Breast epithelium (tissue), 4 donors: ENCODE measurements at regions not wholly inside any gene's neighbourhood (a gene's known extent, or its start where the extent isn't known, plus 50 kb on each side); places are given as distances from the start of the nearest gene placed in this dataset.
"Not testable (repeated sequence)": the region's sequence is repeated elsewhere in the genome, so short reads cannot be mapped to it uniquely, and the experiment has no call there.

ENCODE experiments used
- DNase-seq, 2 donors: peaks; one replicate each; pipeline ENCODE4 v3.0.0-alpha.2; 2019; ENCODE audit warnings: low spot score in 2 of 2
- H3K27ac ChIP-seq, 2 donors: fragments of 200-600 bp; sonication (generic) in 1 of 2; one replicate each; pipeline ENCODE4 v1.5.1; 2016 to 2019; ENCODE audit warnings: mild to moderate bottlenecking in 1 of 2
- H3K27me3 ChIP-seq, 2 donors: fragments of 200-600 bp; sonication (generic) in 1 of 2; one replicate each; pipeline versions ENCODE4 v1.5.1 to v1.6.0; 2017 to 2019; ENCODE audit warnings: control low read depth in 1 of 2, mild to moderate bottlenecking in 1 of 2
- H3K36me3 ChIP-seq: fragments of 200-600 bp; one replicate; pipeline ENCODE4 v1.5.1; 2019
- H3K4me1 ChIP-seq, 2 donors: fragments of 200-600 bp; sonication (generic); one replicate each; pipeline ENCODE4 v1.5.1; 2016 to 2019; ENCODE audit warnings: control low read depth in 1 of 2
- H3K4me3 ChIP-seq, 3 donors: fragments of 200-600 bp; sonication (generic); 1 replicate in 2 of 3; 2 replicates in 1 of 3; pipeline ENCODE4 v1.5.1; 2016 to 2019; ENCODE audit warnings: mild to moderate bottlenecking in 3 of 3, moderate library complexity in 2 of 3
- H3K9me3 ChIP-seq, 2 donors: fragments of 200-600 bp; sonication (generic) in 1 of 2; one replicate each; pipeline ENCODE4 v1.5.1; 2016 to 2019; ENCODE audit warnings: control low read depth in 1 of 2
- CTCF ChIP-seq, 3 donors: fragments of 450-650 bp; IDR thresholded peaks; one replicate each; pipeline ENCODE4 v1.5.1; 2016 to 2017; ENCODE audit warnings: antibody characterized with exemption in 3 of 3, mild to moderate bottlenecking in 3 of 3, moderate library complexity in 3 of 3
- POLR2A ChIP-seq: fragments of 450-650 bp; IDR thresholded peaks from one replicate; pipeline ENCODE4 v1.6.1; 2016; ENCODE audit warnings: antibody characterized with exemption, mild to moderate bottlenecking, moderate library complexity
- POLR2AphosphoS5 ChIP-seq, 3 donors: sonication (generic); formaldehyde crosslinking; IDR thresholded peaks; one replicate each; pipeline ENCODE4 v1.6.1; 2017; ENCODE audit warnings: antibody characterized with exemption in 3 of 3
- intact Hi-C: fragments of 100-400 bp; cut with DNase I; formaldehyde crosslinking; loops from one replicate; pipeline ENCODE4 v1.15.1; 2023; ENCODE audit warnings: low total_unique reads

GRCh38 chr3:78317774-78318173 is 1277.9 kb downstream of the ROBO2 start:
- no peak for DNase-seq
- peaks cover 0 to 5% of the 10 kb centered on the region in 2 donors for H3K9me3 ChIP-seq
- H3K36me3 ChIP-seq, result no peaks in the 10 kb centered on the region
- no peak overlapping the region for H3K27ac ChIP-seq
- no peak overlapping the region for H3K4me3 ChIP-seq
- H3K27me3 ChIP-seq, result no peaks in the 10 kb centered on the region
- TF ChIP-seq POLR2AphosphoS5 (IDR thresholded peaks at IDR 0.05) (no peak), CTCF (IDR thresholded peaks at IDR 0.05) (no peak), POLR2A (no peak)
- intact Hi-C loops, result no loop called here
- no peaks in the 10 kb centered on the region for H3K4me1 ChIP-seq

GRCh38 chr3:78322780-78323179 is 1282.9 kb downstream of the ROBO2 start:
- H3K4me3 ChIP-seq, result no peak overlapping the region
- no peak overlapping the region for H3K27ac ChIP-seq
- TF ChIP-seq CTCF (IDR thresholded peaks at IDR 0.05) (no peak), POLR2A (no peak), POLR2AphosphoS5 (IDR thresholded peaks at IDR 0.05) (no peak)
- H3K4me1 ChIP-seq, result no peaks in the 10 kb centered on the region
- DNase-seq, result no peak
- peaks cover 0 to 5% of the 10 kb centered on the region in 2 donors for H3K9me3 ChIP-seq
- intact Hi-C loops, result no loop called here
- no peaks in the 10 kb centered on the region for H3K27me3 ChIP-seq
- H3K36me3 ChIP-seq, result no peaks in the 10 kb centered on the region

GRCh38 chr3:78337801-78338211 is 1297.9 kb downstream of the ROBO2 start:
- no peaks in the 10 kb centered on the region for H3K9me3 ChIP-seq
- intact Hi-C loops, result no loop called here
- no peak for TF ChIP-seq POLR2AphosphoS5 (IDR thresholded peaks at IDR 0.05)
- no peak for TF ChIP-seq POLR2A
- TF ChIP-seq CTCF (IDR thresholded peaks at IDR 0.05), result no peak

GRCh38 chr3:78338405-78338804 is 1298.5 kb downstream of the ROBO2 start:
- Histone ChIP-seq H3K36me3 (no peaks in the 10 kb centered on the region), H3K27ac (no peak overlapping the region), H3K9me3 (no peaks in the 10 kb centered on the region), H3K27me3 (no peaks in the 10 kb centered on the region), H3K4me3 (no peak overlapping the region), H3K4me1 (no peaks in the 10 kb centered on the region)
- intact Hi-C loops, result no loop called here
- no peak for TF ChIP-seq POLR2AphosphoS5 (IDR thresholded peaks at IDR 0.05)
- TF ChIP-seq CTCF (IDR thresholded peaks at IDR 0.05), result no peak
- no peak for TF ChIP-seq POLR2A
- DNase-seq, result no peak

More at GRCh38 chr3:78337801-78338211, 1297.9 kb downstream of the ROBO2 start:
- Histone ChIP-seq H3K27me3 (no peaks in the 10 kb centered on the region), H3K36me3 (no peaks in the 10 kb centered on the region), H3K4me1 (no peaks in the 10 kb centered on the region), H3K27ac (no peak overlapping the region), H3K4me3 (no peak overlapping the region)
- DNase-seq, result no peak

GRCh38 chr3:78343221-78343620 is 1303.3 kb downstream of the ROBO2 start:
- Histone ChIP-seq H3K4me3 (no peak overlapping the region), H3K27ac (no peak overlapping the region), H3K27me3 (no peaks in the 10 kb centered on the region), H3K4me1 (no peaks in the 10 kb centered on the region), H3K9me3 (no peaks in the 10 kb centered on the region), H3K36me3 (no peaks in the 10 kb centered on the region)
- intact Hi-C loops, result no loop called here
- no peak for TF ChIP-seq POLR2A
- TF ChIP-seq POLR2AphosphoS5 (IDR thresholded peaks at IDR 0.05), result no peak
- TF ChIP-seq CTCF (IDR thresholded peaks at IDR 0.05), result no peak
- DNase-seq, result no peak

GRCh38 chr3:78344267-78344666 is 1304.4 kb downstream of the ROBO2 start:
- H3K36me3 ChIP-seq, intact Hi-C loops, H3K9me3 ChIP-seq, H3K27ac ChIP-seq, H3K27me3 ChIP-seq, H3K4me1 ChIP-seq, H3K4me3 ChIP-seq, DNase-seq: not testable (repeated sequence)
